Stimulated activated naive CD8-positive, alpha-beta T cell treated with anti-CD3 and anti-CD28 coated beads, Interleukin-15, amount 100 ng/mL, for 72 hours (primary cell): ENCODE measurements at regions not wholly inside any gene's neighbourhood (a gene's known extent, or its start where the extent isn't known, plus 50 kb on each side); places are given as distances from the start of the nearest gene placed in this dataset.
"Not testable (repeated sequence)": the region's sequence is repeated elsewhere in the genome, so short reads cannot be mapped to it uniquely, and the experiment has no call there.

Source experiments
- ATAC-seq: fragments of 150-1000 bp; cut with Tn5 transposase; 2 replicates; pipeline ENCODE4 v1.10.0; 2021; ENCODE audit warnings: mild to moderate bottlenecking, moderate library complexity
- DNase-seq, 2 donors: peaks; one replicate each; pipeline ENCODE4 v3.0.0; 2021 to 2022
- H3K27ac Mint-ChIP-seq, 2 donors: one replicate each; pipeline ENCODE4 v1.8.0; 2022; ENCODE audit warnings: mild to moderate bottlenecking in 2 of 2, mixed read lengths in 2 of 2, moderate library complexity in 2 of 2
- H3K27me3 Mint-ChIP-seq: one replicate; pipeline ENCODE4 v1.8.0; 2022; ENCODE audit warnings: mixed read lengths
- H3K4me1 Mint-ChIP-seq: one replicate; pipeline ENCODE4 v1.8.0; 2022; ENCODE audit warnings: mild to moderate bottlenecking, mixed read lengths
- H3K4me3 Mint-ChIP-seq, 2 donors: one replicate each; pipeline ENCODE4 v1.8.0; 2022; ENCODE audit warnings: mild to moderate bottlenecking in 2 of 2, mixed read lengths in 2 of 2, moderate library complexity in 1 of 2
- H3K9me3 Mint-ChIP-seq, 2 donors: one replicate each; pipeline ENCODE4 v1.8.0; 2022; ENCODE audit warnings: mixed read lengths in 2 of 2

- no peaks in the 10 kb centered on the region for H3K27me3 Mint-ChIP-seq
- peak overlapping the region in 1 of 2 donors; percentile 20 for H3K27ac Mint-ChIP-seq
- DNase-seq (no peak), ATAC-seq (no peak)
- no peak overlapping the region for H3K4me3 Mint-ChIP-seq
- H3K9me3 Mint-ChIP-seq = no peaks in the 10 kb centered on the region
- H3K4me1 Mint-ChIP-seq = no peaks in the 10 kb centered on the region
Observed at GRCh38 chr2:107743274-107743673, 83.4 kb upstream of the RGPD4 start.

GRCh38 chr2:107745100-107745499 is 81.6 kb upstream of the RGPD4 start:
- no peaks in the 10 kb centered on the region for H3K9me3 Mint-ChIP-seq
- H3K27ac Mint-ChIP-seq = no peak overlapping the region
- no peak overlapping the region for H3K4me3 Mint-ChIP-seq
- no peak for DNase-seq
- H3K4me1 Mint-ChIP-seq = no peaks in the 10 kb centered on the region
- ATAC-seq = no peak
- no peaks in the 10 kb centered on the region for H3K27me3 Mint-ChIP-seq

GRCh38 chr2:107746552-107747198 is 80.0 kb upstream of the RGPD4 start:
- H3K27me3 Mint-ChIP-seq, DNase-seq, H3K9me3 Mint-ChIP-seq: not testable (repeated sequence)

GRCh38 chr2:107747199-107747963 is 79.3 kb upstream of the RGPD4 start:
- ATAC-seq, H3K9me3 Mint-ChIP-seq, H3K27ac Mint-ChIP-seq, H3K4me3 Mint-ChIP-seq, H3K27me3 Mint-ChIP-seq, DNase-seq, H3K4me1 Mint-ChIP-seq: not testable (repeated sequence)

More at GRCh38 chr2:107746552-107747198, 80.0 kb upstream of the RGPD4 start:
- H3K4me3 Mint-ChIP-seq, H3K4me1 Mint-ChIP-seq, H3K27ac Mint-ChIP-seq, ATAC-seq: not testable (repeated sequence)

- H3K27ac Mint-ChIP-seq = no peak overlapping the region
- H3K27me3 Mint-ChIP-seq = no peaks in the 10 kb centered on the region
Observed at GRCh38 chr2:107747964-107748583, 78.6 kb upstream of the RGPD4 start.

GRCh38 chr2:107751936-107752335 is 74.8 kb upstream of the RGPD4 start:
- Mint-ChIP-seq H3K27me3 (no peaks in the 10 kb centered on the region), H3K4me3 (no peak overlapping the region), H3K4me1 (no peaks in the 10 kb centered on the region), H3K9me3 (peaks cover 0 to 7% of the 10 kb centered on the region in 2 donors), H3K27ac (no peak overlapping the region)
- DNase-seq (no peak), ATAC-seq (no peak)

More at GRCh38 chr2:107747964-107748583, 78.6 kb upstream of the RGPD4 start:
- ATAC-seq = no peak
- no peak for DNase-seq
- H3K4me3 Mint-ChIP-seq = no peak overlapping the region
- no peaks in the 10 kb centered on the region for H3K4me1 Mint-ChIP-seq
- peaks cover 0 to 4% of the 10 kb centered on the region in 2 donors for H3K9me3 Mint-ChIP-seq

GRCh38 chr2:107753806-107754205 is 72.9 kb upstream of the RGPD4 start:
- not testable (repeated sequence) for H3K27me3 Mint-ChIP-seq, DNase-seq, ATAC-seq, H3K9me3 Mint-ChIP-seq, H3K4me1 Mint-ChIP-seq, H3K4me3 Mint-ChIP-seq, H3K27ac Mint-ChIP-seq

GRCh38 chr2:107757223-107757622 is 69.5 kb upstream of the RGPD4 start:
- Mint-ChIP-seq H3K27ac (no peak overlapping the region), H3K4me3 (no peak overlapping the region), H3K27me3 (no peaks in the 10 kb centered on the region), H3K9me3 (peaks cover 0 to 7% of the 10 kb centered on the region in 2 donors), H3K4me1 (no peaks in the 10 kb centered on the region)
- ATAC-seq (no peak), DNase-seq (no peak)

- Mint-ChIP-seq H3K9me3 (peaks cover 0 to 5% of the 10 kb centered on the region in 2 donors), H3K4me1 (no peaks in the 10 kb centered on the region), H3K4me3 (no peak overlapping the region), H3K27me3 (no peaks in the 10 kb centered on the region), H3K27ac (no peak overlapping the region)
- DNase-seq (no peak), ATAC-seq (no peak)
Observed at GRCh38 chr2:107760620-107761364, 65.9 kb upstream of the RGPD4 start.

GRCh38 chr2:107772353-107772752 is 54.3 kb upstream of the RGPD4 start:
- Mint-ChIP-seq H3K9me3 (peaks cover 0 to 6% of the 10 kb centered on the region in 2 donors), H3K27ac (no peak overlapping the region), H3K4me3 (no peak overlapping the region), H3K27me3 (no peaks in the 10 kb centered on the region), H3K4me1 (no peaks in the 10 kb centered on the region)
- DNase-seq = no peak
- no peak for ATAC-seq

GRCh38 chr2:107775211-107775610 is 51.5 kb upstream of the RGPD4 start:
- Mint-ChIP-seq H3K4me1 (no peaks in the 10 kb centered on the region), H3K27ac (no peak overlapping the region), H3K9me3 (peaks cover 0 to 6% of the 10 kb centered on the region in 2 donors), H3K4me3 (no peak overlapping the region), H3K27me3 (no peaks in the 10 kb centered on the region)
- DNase-seq (no peak), ATAC-seq (no peak)

- no peak for DNase-seq
- Mint-ChIP-seq H3K27me3 (no peaks in the 10 kb centered on the region), H3K27ac (no peak overlapping the region), H3K4me1 (no peaks in the 10 kb centered on the region), H3K4me3 (no peak overlapping the region), H3K9me3 (peaks cover 0 to 6% of the 10 kb centered on the region in 2 donors)
- no peak for ATAC-seq
Observed at GRCh38 chr2:107775791-107776190, 50.9 kb upstream of the RGPD4 start.

- no peak for ATAC-seq
- no peaks in the 10 kb centered on the region for H3K4me1 Mint-ChIP-seq
- peaks cover 0 to 6% of the 10 kb centered on the region in 2 donors for H3K9me3 Mint-ChIP-seq
- H3K4me3 Mint-ChIP-seq = no peak overlapping the region
- no peak overlapping the region for H3K27ac Mint-ChIP-seq
- no peak for DNase-seq
- H3K27me3 Mint-ChIP-seq = no peaks in the 10 kb centered on the region
Observed at GRCh38 chr2:107776362-107776761, 50.3 kb upstream of the RGPD4 start.
